GM12878 (cell line): ENCODE measurements at regions not wholly inside any gene's neighbourhood (a gene's known extent, or its start where the extent isn't known, plus 50 kb on each side); places are given as distances from the start of the nearest gene placed in this dataset.

Experiments used
- ATAC-seq: fragments of 200-7000 bp; cut with Tn5 transposase; 3 replicates; pipeline ENCODE4 v1.9.1; 2020; ENCODE audit warnings: mild to moderate bottlenecking, moderate library complexity
- BruUV-seq: library from RNA; stranded (reverse); fragments of 400-500 nt; replicated peaks from 2 replicates; lab custom pipeline; 2021; lab: Mats Ljungman, UMichigan
- CTCF ChIA-PET: fragments of 300-600 bp; sonication (Branson Sonifier 250); formaldehyde crosslinking; extraction: SDS; loops from one replicate; lab custom pipeline; 2021; ENCODE audit warnings: inconsistent platforms; lab: Yijun Ruan, JAX
- POLR2A ChIA-PET: fragments of 350-600 bp; formaldehyde crosslinking; extraction: SDS; loops from one replicate; lab custom pipeline; 2021; ENCODE audit warnings: inconsistent platforms; lab: Charles Lee
- RAD21 ChIA-PET: fragments of 300-600 bp; sonication (Branson Sonifier 250); formaldehyde crosslinking; loops from one replicate; lab custom pipeline; 2023; ENCODE audit warnings: antibody characterized with exemption; ENCODE audit not compliant: unreplicated experiment; lab: Charles Lee
- SMC1A ChIA-PET: fragments of 300-600 bp; sonication (Branson Sonifier 250); formaldehyde crosslinking; loops from one replicate; lab custom pipeline; 2023; ENCODE audit not compliant: unreplicated experiment, uncharacterized antibody; lab: Charles Lee
- DNase-seq: peaks from one replicate; pipeline ENCODE4 v3.0.0-alpha.2; 2011; ENCODE audit warnings: low read depth, low spot score
- FAIRE-seq: peaks from 3 replicates; lab custom pipeline; 2011; peaks lifted over from hg19 to GRCh38; lab: Jason Lieb, UNC
- H2AFZ ChIP-seq: 2 replicates; pipeline ENCODE4 v1.6.0; 2011; ENCODE audit warnings: low read depth, low read length, control low read depth; ENCODE audit not compliant: control insufficient read depth
- H3K27ac ChIP-seq: 2 replicates; pipeline ENCODE4 v1.5.1; 2011; ENCODE audit warnings: control low read depth; ENCODE audit not compliant: control insufficient read depth, insufficient read depth
- H3K27me3 ChIP-seq, 2 experiments: replicated peaks in 1 of 2; 2 replicates each; pipeline versions ENCODE4 v1.6.0 to v1.6.1; 2011; ENCODE audit warnings: low read length in 1 of 2; ENCODE audit not compliant: control insufficient read depth in 2 of 2, insufficient read depth in 2 of 2
- H3K36me3 ChIP-seq, 2 experiments: 2 replicates each; pipeline ENCODE4 v1.5.1; 2011; ENCODE audit warnings: low read length in 1 of 2; ENCODE audit not compliant: control insufficient read depth in 2 of 2, insufficient read depth in 2 of 2
- H3K4me1 ChIP-seq: 2 replicates; pipeline ENCODE4 v1.6.1; 2011; ENCODE audit warnings: mild to moderate bottlenecking, low read length, moderate library complexity, mixed read lengths; ENCODE audit not compliant: control insufficient read depth, insufficient read depth
- H3K4me2 ChIP-seq: 2 replicates; pipeline ENCODE4 v1.6.0; 2011; ENCODE audit warnings: control low read depth; ENCODE audit not compliant: control insufficient read depth, insufficient read depth
- H3K4me3 ChIP-seq: fragments of 200-600 bp; sonication (generic); 2 replicates; pipeline ENCODE4 v1.5.1; 2016
- H3K79me2 ChIP-seq: 2 replicates; pipeline ENCODE4 v1.6.0; 2011; ENCODE audit warnings: low read length; ENCODE audit not compliant: control insufficient read depth, insufficient read depth
- H3K9ac ChIP-seq: 2 replicates; pipeline ENCODE4 v1.8.0; 2011; ENCODE audit warnings: low read length, control low read depth, mixed read lengths; ENCODE audit not compliant: control insufficient read depth, insufficient read depth
- H3K9me3 ChIP-seq: replicated peaks from 3 replicates; pipeline ENCODE4 v1.5.1; 2011; ENCODE audit warnings: mild to moderate bottlenecking, low read length; ENCODE audit not compliant: control insufficient read depth, insufficient read depth
- H4K20me1 ChIP-seq: 2 replicates; pipeline ENCODE4 v1.6.0; 2011; ENCODE audit not compliant: control insufficient read depth, insufficient read depth
- ASH2L ChIP-seq: fragments of 300-600, 200-600 bp; sonication (generic); IDR thresholded peaks from 2 replicates; pipeline ENCODE4 v1.6.1; 2017; ENCODE audit warnings: low read depth, mild to moderate bottlenecking, borderline replicate concordance
- IKZF1 ChIP-seq: fragments of 450-650 bp; conservative IDR thresholded peaks from 2 replicates; pipeline ENCODE4 v1.6.1; 2017; ENCODE audit warnings: antibody characterized with exemption, mild to moderate bottlenecking
- IRF4 ChIP-seq: IDR thresholded peaks from 2 replicates; pipeline ENCODE4 v1.6.1; 2011; ENCODE audit warnings: low read depth, low read length
- MAX ChIP-seq: IDR thresholded peaks from 2 replicates; pipeline ENCODE4 v1.6.1; 2012; ENCODE audit warnings: low read depth, low read length, improper control_type of control experiment
- MLLT1 ChIP-seq: fragments of 450-650 bp; IDR thresholded peaks from 2 replicates; pipeline ENCODE4 v1.6.1; 2016; ENCODE audit warnings: mild to moderate bottlenecking
- POLR2A ChIP-seq: IDR thresholded peaks from 2 replicates; pipeline ENCODE4 v1.6.1; 2011; ENCODE audit warnings: low read depth, mild to moderate bottlenecking, low read length
- SREBF2 ChIP-seq: IDR thresholded peaks from 2 replicates; pipeline ENCODE4 v1.6.1; 2012; ENCODE audit warnings: mild to moderate bottlenecking, low read length
- WGBS: methylation state at CpG from one replicate; pipeline ENCODE4 v1.1.6; 2016; ENCODE audit warnings: low lambda C conversion rate; ENCODE audit not compliant: insufficient replicate concordance, insufficient coverage; ENCODE audit errors: missing lambda C conversion rate; 5-methylcytosine and 5-hydroxymethylcytosine counted together
- in situ Hi-C: fragments of 300-500 bp; cut with MboI; formaldehyde crosslinking; loops from 9 replicates; pipeline ENCODE4 v1.14.3; 2018; ENCODE audit warnings: mixed read lengths
- intact Hi-C: fragments of 100-400 bp; cut with micrococcal nuclease; formaldehyde crosslinking; loops from one replicate; pipeline ENCODE4 v1.14.2; 2022; ENCODE audit not compliant: unreplicated experiment
- TF ChIP-seq, protein P1 (sequence below), 3 experiments: IDR thresholded peaks in 2 of 3; conservative IDR thresholded peaks in 1 of 3; 2 replicates each; pipeline ENCODE4 v1.5.1; 2011; ENCODE audit warnings: low read depth in 3 of 3, low read length in 3 of 3, mild to moderate bottlenecking in 3 of 3, control low read depth in 2 of 3, moderate library complexity in 2 of 3, inconsistent platforms in 1 of 3, mixed read lengths in 1 of 3; ENCODE audit not compliant: control insufficient read depth in 2 of 3, insufficient read depth in 1 of 3; ENCODE audit errors: extremely low read depth in 1 of 3

DNA sequence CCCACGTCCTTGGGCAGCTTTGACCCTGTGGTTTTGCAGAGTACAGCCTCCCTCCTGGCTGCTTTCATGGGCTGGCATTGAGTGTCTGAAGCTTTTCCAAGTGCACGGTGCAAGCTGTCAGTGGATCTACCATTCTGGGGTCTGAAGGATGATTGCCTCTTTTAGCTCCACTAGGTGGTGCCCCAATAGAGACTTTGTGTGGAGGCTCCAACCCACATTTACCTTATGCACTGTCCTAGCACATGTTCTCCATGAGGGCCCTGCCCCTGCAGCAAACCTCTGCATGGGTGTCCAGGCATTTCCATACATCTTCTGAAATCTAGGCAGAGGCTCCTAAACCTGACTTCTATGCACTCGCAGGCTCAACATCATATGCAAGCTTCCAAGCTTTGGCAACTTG is 644.2 kb upstream of the CDH9 start:
- 33% methylated on average over 3 of the region's 3 CpGs for WGBS
- no TSS peak for BruUV-seq
- Histone ChIP-seq H3K9ac (no peak overlapping the region), H3K4me1 (no peaks in the 10 kb centered on the region), H3K27ac (no peak overlapping the region), H3K36me3 (no peaks in the 10 kb centered on the region), H2AFZ (no peak overlapping the region), H3K79me2 (no peaks in the 10 kb centered on the region), H3K4me2 (no peak overlapping the region), H3K4me3 (no peak overlapping the region), H4K20me1 (no peaks in the 10 kb centered on the region), H3K27me3 (no peaks in the 10 kb centered on the region), H3K9me3 (no peaks in the 10 kb centered on the region)
- DNase-seq (no peak), ATAC-seq (peak; percentile 39; the same call in 1 of the 3 replicates), FAIRE-seq (no peak)
- SMC1A ChIA-PET = no interaction called here
- RAD21 ChIA-PET = no interaction called here
- POLR2A ChIA-PET = no interaction called here
- intact Hi-C loops (loop anchor here (10.0 kb wide), 1 partner anchor 332 kb away; no protein-coding TSS in a partner anchor), in situ Hi-C loops (no loop called here)
- CTCF ChIA-PET = interaction anchor here (1.5 kb wide), 1 partner anchor 331 kb away, joined by 6 read pairs; no protein-coding TSS in a partner anchor
- TF ChIP-seq SREBF2 (no peak), IRF4 (no peak), ASH2L (no peak), IKZF1 (no peak), POLR2A (no peak), MLLT1 (no peak), MAX (no peak)
- TF ChIP-seq, protein P1, sequence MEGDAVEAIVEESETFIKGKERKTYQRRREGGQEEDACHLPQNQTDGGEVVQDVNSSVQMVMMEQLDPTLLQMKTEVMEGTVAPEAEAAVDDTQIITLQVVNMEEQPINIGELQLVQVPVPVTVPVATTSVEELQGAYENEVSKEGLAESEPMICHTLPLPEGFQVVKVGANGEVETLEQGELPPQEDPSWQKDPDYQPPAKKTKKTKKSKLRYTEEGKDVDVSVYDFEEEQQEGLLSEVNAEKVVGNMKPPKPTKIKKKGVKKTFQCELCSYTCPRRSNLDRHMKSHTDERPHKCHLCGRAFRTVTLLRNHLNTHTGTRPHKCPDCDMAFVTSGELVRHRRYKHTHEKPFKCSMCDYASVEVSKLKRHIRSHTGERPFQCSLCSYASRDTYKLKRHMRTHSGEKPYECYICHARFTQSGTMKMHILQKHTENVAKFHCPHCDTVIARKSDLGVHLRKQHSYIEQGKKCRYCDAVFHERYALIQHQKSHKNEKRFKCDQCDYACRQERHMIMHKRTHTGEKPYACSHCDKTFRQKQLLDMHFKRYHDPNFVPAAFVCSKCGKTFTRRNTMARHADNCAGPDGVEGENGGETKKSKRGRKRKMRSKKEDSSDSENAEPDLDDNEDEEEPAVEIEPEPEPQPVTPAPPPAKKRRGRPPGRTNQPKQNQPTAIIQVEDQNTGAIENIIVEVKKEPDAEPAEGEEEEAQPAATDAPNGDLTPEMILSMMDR (IDR thresholded peaks at IDR 0.05 in 2 of 3, conservative IDR thresholded peaks at IDR 0.05 in 1 of 3; ENCODE audit: control insufficient read depth in 2 of 3, extremely low read depth in 1 of 3, insufficient read depth in 1 of 3, low read depth in 3 of 3, low read length in 3 of 3) = peak in 1 of 3 experiments; percentile 12; a peak in 1 of 6 replicates
